Fibroblast of lung (primary cell): ENCODE measurements at regions not wholly inside any gene's neighbourhood (a gene's known extent, or its start where the extent isn't known, plus 50 kb on each side); places are given as distances from the start of the nearest gene placed in this dataset.

Experiments used
- DNase-seq, 2 donors: peaks; one replicate each; pipeline versions ENCODE4 v3.0.0 to v3.0.0-alpha.2; 2010; ENCODE audit warnings: low read depth in 2 of 2
- H2AFZ ChIP-seq: 2 replicates; pipeline ENCODE4 v1.5.1; 2012; ENCODE audit warnings: low read length, control low read depth, inconsistent platforms
- H3K27ac ChIP-seq: 2 replicates; pipeline ENCODE4 v1.5.1; 2011; ENCODE audit warnings: low read length, control low read depth; ENCODE audit not compliant: insufficient read depth
- H3K27me3 ChIP-seq: 2 replicates; pipeline ENCODE4 v1.5.1; 2011; ENCODE audit warnings: mild to moderate bottlenecking, low read length; ENCODE audit not compliant: control insufficient read depth, insufficient read depth
- H3K36me3 ChIP-seq: 2 replicates; pipeline ENCODE4 v1.5.1; 2011; ENCODE audit warnings: low read length; ENCODE audit not compliant: control insufficient read depth, insufficient read depth
- H3K4me1 ChIP-seq: 2 replicates; pipeline ENCODE4 v1.5.1; 2011; ENCODE audit warnings: low read length; ENCODE audit not compliant: control insufficient read depth, insufficient read depth; ENCODE audit errors: extremely low read depth
- H3K4me2 ChIP-seq: 2 replicates; pipeline ENCODE4 v1.5.1; 2011; ENCODE audit warnings: low read length, control low read depth; ENCODE audit not compliant: insufficient read depth; ENCODE audit errors: extremely low read depth
- H3K4me3 ChIP-seq, 4 experiments: fragments of 200-600 bp in 1 of 4; sonication (generic) in 1 of 4; replicated peaks in 1 of 4; 2 replicates each; pipeline ENCODE4 v1.5.1; 2011 to 2016; ENCODE audit warnings: low read length in 4 of 4, low read depth in 3 of 4, mild to moderate bottlenecking in 3 of 4, control low read depth in 2 of 4, inconsistent platforms in 1 of 4, mixed read lengths in 1 of 4; ENCODE audit not compliant: insufficient read depth in 1 of 4; ENCODE audit errors: control extremely low read depth in 1 of 4
- H3K79me2 ChIP-seq: 2 replicates; pipeline ENCODE4 v1.5.1; 2012; ENCODE audit warnings: mild to moderate bottlenecking, low read length, inconsistent platforms; ENCODE audit not compliant: control insufficient read depth, insufficient read depth
- H3K9ac ChIP-seq: 2 replicates; pipeline ENCODE4 v1.5.1; 2011; ENCODE audit warnings: mild to moderate bottlenecking, low read length, control low read depth; ENCODE audit not compliant: insufficient read depth
- H3K9me3 ChIP-seq: 2 replicates; pipeline ENCODE4 v1.5.1; 2012; ENCODE audit warnings: low read depth, low read length; ENCODE audit not compliant: control insufficient read depth, insufficient read depth
- H4K20me1 ChIP-seq: 2 replicates; pipeline ENCODE4 v1.5.1; 2011; ENCODE audit warnings: low read length; ENCODE audit not compliant: control insufficient read depth, insufficient read depth; ENCODE audit errors: extremely low read depth
- CTCF ChIP-seq, 2 donors: IDR thresholded peaks in 1 of 2; conservative IDR thresholded peaks in 1 of 2; 1 replicate in 1 of 2; 2 replicates in 1 of 2; pipeline ENCODE4 v1.5.1; 2011 to 2012; ENCODE audit warnings: low read length in 2 of 2, control low read depth in 1 of 2, inconsistent platforms in 1 of 2, low read depth in 1 of 2, mild to moderate bottlenecking in 1 of 2
- EZH2 ChIP-seq: IDR thresholded peaks from 2 replicates; pipeline ENCODE4 v1.5.1; 2012; ENCODE audit warnings: low read length, control low read depth, mild to moderate bottlenecking; ENCODE audit errors: missing control alignments

- no peak overlapping the region for H3K9ac ChIP-seq
- peak in 1 of 2 donors; percentile 17 for DNase-seq
Observed at GRCh38 chr15:66963710-66964109, 101.7 kb upstream of the SMAD3 start.

GRCh38 chr15:66964111-66964738 is 101.2 kb upstream of the SMAD3 start:
- Histone ChIP-seq H3K4me2 (no peak overlapping the region), H3K27me3 (no peaks in the 10 kb centered on the region), H3K9me3 (no peaks in the 10 kb centered on the region), H2AFZ (no peak overlapping the region), H3K4me1 (no peaks in the 10 kb centered on the region), H3K27ac (no peak overlapping the region), H3K9ac (no peak overlapping the region), H3K36me3 (no peaks in the 10 kb centered on the region), H3K79me2 (no peaks in the 10 kb centered on the region), H4K20me1 (no peaks in the 10 kb centered on the region), H3K4me3 (no peak overlapping the region)
- no peak for DNase-seq
- TF ChIP-seq CTCF (conservative IDR thresholded peaks at IDR 0.05 in 1 of 2, IDR thresholded peaks at IDR 0.05 in 1 of 2; ENCODE audit: low read depth in 1 of 2, low read length in 2 of 2) = no peak
- TF ChIP-seq EZH2 = no peak

More at GRCh38 chr15:66963710-66964109, 101.7 kb upstream of the SMAD3 start:
- Histone ChIP-seq H3K9me3 (no peaks in the 10 kb centered on the region), H3K4me1 (no peaks in the 10 kb centered on the region), H3K79me2 (no peaks in the 10 kb centered on the region), H3K4me2 (no peak overlapping the region), H3K4me3 (no peak overlapping the region), H3K27ac (no peak overlapping the region), H2AFZ (no peak overlapping the region), H4K20me1 (no peaks in the 10 kb centered on the region), H3K36me3 (no peaks in the 10 kb centered on the region), H3K27me3 (no peaks in the 10 kb centered on the region)
- no peak for TF ChIP-seq CTCF (conservative IDR thresholded peaks at IDR 0.05 in 1 of 2, IDR thresholded peaks at IDR 0.05 in 1 of 2; ENCODE audit: low read depth in 1 of 2, low read length in 2 of 2)
- no peak for TF ChIP-seq EZH2

GRCh38 chr15:66964791-66965190 is 100.6 kb upstream of the SMAD3 start:
- Histone ChIP-seq H3K79me2 (no peaks in the 10 kb centered on the region), H3K27ac (no peak overlapping the region), H3K9ac (no peak overlapping the region), H3K36me3 (no peaks in the 10 kb centered on the region), H3K9me3 (no peaks in the 10 kb centered on the region), H3K4me1 (no peaks in the 10 kb centered on the region), H3K4me3 (no peak overlapping the region), H4K20me1 (no peaks in the 10 kb centered on the region), H3K27me3 (no peaks in the 10 kb centered on the region), H2AFZ (no peak overlapping the region), H3K4me2 (no peak overlapping the region)
- DNase-seq = no peak
- TF ChIP-seq EZH2 (no peak), CTCF (conservative IDR thresholded peaks at IDR 0.05 in 1 of 2, IDR thresholded peaks at IDR 0.05 in 1 of 2; ENCODE audit: low read depth in 1 of 2, low read length in 2 of 2) (no peak)
